Bone marrow (tissue), 2 donors: ENCODE measurements at regions not wholly inside any gene's neighbourhood (a gene's known extent, or its start where the extent isn't known, plus 50 kb on each side); places are given as distances from the start of the nearest gene placed in this dataset.

Source experiments
- DNase-seq, 2 donors: peaks; one replicate each; lab custom pipeline; 2025; lab: John Stamatoyannopoulos, UW

- peak; percentile 10 to 84 for DNase-seq
Measured at GRCh38 chr7:138257459-138258196, 181.4 kb downstream of the AKR1D1 start.

- DNase-seq = no peak
Measured at GRCh38 chr7:138258197-138258559, 181.9 kb downstream of the AKR1D1 start.

GRCh38 chr7:138259675-138260074 lies 183.4 kb downstream of the AKR1D1 start:
- DNase-seq = no peak

- no peak for DNase-seq
Measured at GRCh38 chr7:138267934-138268333, 191.7 kb downstream of the AKR1D1 start.

GRCh38 chr7:138276891-138277290 lies 183.2 kb upstream of the TRIM24 start:
- no peak for DNase-seq

- DNase-seq = no peak
Measured at GRCh38 chr7:138278601-138279000, 181.5 kb upstream of the TRIM24 start.

DNA sequence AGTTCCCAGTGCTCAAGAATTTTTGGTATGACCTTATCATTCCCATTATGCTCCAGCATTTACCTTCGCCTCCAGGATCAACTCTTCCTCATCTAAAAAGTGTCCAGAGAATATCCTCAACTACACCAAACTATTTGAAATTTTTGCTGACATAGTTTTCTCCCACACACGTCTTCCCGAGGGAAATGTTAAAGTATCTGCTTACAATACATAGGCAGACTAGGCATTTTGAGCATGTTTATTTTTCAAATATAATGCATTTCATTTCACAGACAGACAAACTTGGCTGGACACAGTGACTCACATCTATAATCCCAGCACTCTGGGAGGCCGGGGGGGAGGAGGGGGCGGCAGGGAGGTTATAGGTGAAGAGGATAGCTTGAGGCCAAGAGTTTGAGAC lies 177.1 kb upstream of the TRIM24 start:
- no peak for DNase-seq

- DNase-seq = no peak
Measured at GRCh38 chr7:138285129-138285528, 174.9 kb upstream of the TRIM24 start.

- DNase-seq = no peak
Measured at GRCh38 chr7:138286846-138287245, 173.2 kb upstream of the TRIM24 start.

DNA sequence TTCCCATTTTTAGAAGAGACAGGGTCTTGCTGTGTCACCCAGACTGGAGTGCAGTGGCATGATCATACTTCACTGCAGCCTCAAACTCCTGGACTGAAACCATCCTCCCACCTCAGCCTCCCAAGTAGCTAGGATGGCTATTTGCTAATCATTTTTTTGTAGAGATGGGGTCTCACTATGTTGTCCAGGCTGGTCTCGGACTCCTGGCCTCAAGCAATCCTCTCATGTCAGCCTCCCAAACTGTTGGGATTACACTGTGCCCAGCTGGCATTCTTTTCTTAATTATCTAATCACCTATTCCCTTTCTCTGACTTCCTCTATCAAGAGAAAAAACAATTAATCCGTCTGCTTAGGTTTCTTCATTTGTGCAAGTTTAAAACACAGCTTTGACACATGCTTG lies 172.5 kb upstream of the TRIM24 start:
- DNase-seq = no peak

- DNase-seq = no peak
Measured at GRCh38 chr7:138289082-138289481, 171.0 kb upstream of the TRIM24 start.

DNA sequence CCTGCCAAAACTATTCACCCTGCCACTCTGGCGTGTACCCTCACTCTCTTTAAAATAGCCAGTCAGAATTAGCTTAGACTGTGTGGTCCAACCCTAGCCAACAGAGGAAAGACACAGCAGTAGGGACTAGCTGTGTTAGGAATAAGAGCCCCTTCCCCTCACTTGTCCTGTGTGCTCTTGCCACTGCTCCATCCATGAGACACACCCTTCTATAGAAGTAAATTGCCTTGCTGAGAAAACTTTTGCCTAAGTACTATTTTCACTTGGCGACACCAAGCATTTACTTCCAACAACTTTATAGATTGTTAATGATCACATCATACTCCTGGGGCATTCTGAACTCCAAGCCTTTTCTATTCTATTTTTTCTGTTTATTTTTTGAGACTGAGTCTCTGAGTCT lies 170.2 kb upstream of the TRIM24 start:
- no peak for DNase-seq

GRCh38 chr7:138292951-138293350 lies 167.1 kb upstream of the TRIM24 start:
- DNase-seq = no peak

- DNase-seq = no peak
Measured at GRCh38 chr7:138295049-138295637, 164.9 kb upstream of the TRIM24 start.

- no peak for DNase-seq
Measured at GRCh38 chr7:138297526-138297925, 162.5 kb upstream of the TRIM24 start.

GRCh38 chr7:138299066-138299465 lies 161.0 kb upstream of the TRIM24 start:
- no peak for DNase-seq

DNA sequence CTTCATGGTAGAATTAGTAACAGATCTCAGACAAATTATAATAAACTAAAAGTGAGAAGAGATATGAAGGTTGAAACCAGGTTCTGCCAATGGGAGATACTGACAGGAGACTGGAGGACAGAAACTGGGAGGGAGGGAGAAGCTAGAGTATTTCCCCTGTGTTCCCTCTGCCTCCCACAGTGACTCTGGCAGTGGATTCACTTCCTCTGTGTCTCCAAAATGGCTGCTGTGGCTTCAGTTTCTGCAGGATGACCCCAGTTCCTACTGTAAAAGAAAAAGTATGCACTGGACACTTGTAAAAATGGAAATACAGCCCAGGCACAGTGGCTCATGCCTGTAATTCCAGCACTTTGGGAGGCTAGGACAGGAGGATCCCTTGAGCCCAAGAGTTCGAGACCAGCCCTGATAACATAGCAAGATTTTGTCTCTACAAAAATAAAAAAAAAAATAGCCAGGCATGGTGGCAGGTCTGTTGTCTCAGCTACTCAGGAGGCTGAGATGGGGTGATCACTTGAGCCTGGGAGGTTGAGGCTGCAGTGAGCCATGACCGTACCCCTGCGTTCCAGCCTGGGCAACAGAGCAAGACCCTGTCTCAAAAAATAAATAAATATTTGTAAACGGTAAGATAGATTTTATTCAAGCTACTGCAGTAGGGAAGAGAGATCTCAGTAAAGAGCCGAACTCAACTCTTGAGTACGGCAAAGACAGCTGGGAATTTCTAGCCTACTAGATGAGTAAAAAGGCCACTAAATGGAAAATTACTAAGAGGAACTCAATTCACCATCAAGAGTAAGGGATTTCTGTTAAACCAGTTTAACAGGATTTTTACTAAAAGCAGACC lies 156.6 kb upstream of the TRIM24 start:
- DNase-seq = no peak

GRCh38 chr7:138304071-138304320 lies 156.1 kb upstream of the TRIM24 start:
- no peak for DNase-seq

GRCh38 chr7:138307633-138308032 lies 152.4 kb upstream of the TRIM24 start:
- no peak for DNase-seq

DNA sequence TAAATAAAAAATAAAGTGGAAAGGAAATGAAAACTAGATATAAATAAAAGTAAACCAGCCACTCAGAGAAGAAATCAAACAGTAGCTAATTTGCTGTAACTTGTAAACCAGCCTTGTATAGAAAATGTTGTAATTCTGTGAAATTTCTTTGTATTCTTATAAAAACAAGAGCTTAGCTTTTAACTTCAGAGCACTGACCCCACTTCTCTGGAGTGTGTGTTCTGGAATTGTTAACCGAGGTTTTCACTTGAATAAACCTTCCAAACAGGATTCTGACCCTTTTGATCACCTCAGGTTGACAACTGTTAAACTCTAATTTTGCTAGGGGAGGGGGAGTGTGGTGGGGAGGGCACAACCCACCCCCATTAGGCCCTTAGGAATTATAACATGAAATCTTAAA lies 151.9 kb upstream of the TRIM24 start:
- DNase-seq = no peak

GRCh38 chr7:138309186-138309585 lies 150.9 kb upstream of the TRIM24 start:
- no peak for DNase-seq

- DNase-seq = no peak
Measured at GRCh38 chr7:138313829-138314178, 146.3 kb upstream of the TRIM24 start.

DNA sequence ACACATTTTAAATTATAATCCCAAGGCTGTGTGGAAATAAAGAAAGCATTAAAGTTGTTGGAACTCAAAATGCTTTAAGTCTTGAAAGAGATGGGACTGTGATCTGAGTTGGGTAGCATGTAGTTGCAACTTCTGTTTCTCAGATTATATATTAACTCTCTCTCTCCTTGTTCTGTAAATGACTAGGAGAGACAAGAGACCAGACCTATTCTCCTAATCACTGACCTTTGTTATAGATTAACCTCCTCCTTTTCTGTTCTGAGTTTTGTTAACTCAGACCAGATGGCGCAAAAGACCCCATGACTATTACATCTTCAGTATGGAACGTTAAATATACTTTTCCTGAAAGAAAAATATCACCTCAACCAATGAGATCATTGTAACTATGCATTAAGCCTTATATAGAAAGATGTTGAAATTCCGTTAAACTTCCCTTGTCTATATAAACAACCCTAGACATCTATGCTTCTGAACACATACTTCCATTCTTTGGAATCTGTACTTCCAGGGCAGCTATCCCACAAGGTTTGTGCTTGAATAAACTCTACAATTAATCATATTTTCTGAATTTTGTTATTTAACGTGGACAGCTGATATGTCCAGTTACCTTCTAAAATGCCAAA lies 143.5 kb upstream of the TRIM24 start:
- DNase-seq = no peak
